GM19240 (cell line): ENCODE measurements at regions not wholly inside any gene's neighbourhood (a gene's known extent, or its start where the extent isn't known, plus 50 kb on each side); places are given as distances from the start of the nearest gene placed in this dataset.
"Not testable (repeated sequence)": the region's sequence is repeated elsewhere in the genome, so short reads cannot be mapped to it uniquely, and the experiment has no call there.

Source experiments
- DNase-seq: peaks from one replicate; pipeline ENCODE4 v3.0.0; 2011; ENCODE audit warnings: low spot score; ENCODE audit not compliant: insufficient read length

GRCh38 chr6:137623293-137623692, 129.1 kb upstream of the OLIG3 start:
- DNase-seq = no peak

DNA sequence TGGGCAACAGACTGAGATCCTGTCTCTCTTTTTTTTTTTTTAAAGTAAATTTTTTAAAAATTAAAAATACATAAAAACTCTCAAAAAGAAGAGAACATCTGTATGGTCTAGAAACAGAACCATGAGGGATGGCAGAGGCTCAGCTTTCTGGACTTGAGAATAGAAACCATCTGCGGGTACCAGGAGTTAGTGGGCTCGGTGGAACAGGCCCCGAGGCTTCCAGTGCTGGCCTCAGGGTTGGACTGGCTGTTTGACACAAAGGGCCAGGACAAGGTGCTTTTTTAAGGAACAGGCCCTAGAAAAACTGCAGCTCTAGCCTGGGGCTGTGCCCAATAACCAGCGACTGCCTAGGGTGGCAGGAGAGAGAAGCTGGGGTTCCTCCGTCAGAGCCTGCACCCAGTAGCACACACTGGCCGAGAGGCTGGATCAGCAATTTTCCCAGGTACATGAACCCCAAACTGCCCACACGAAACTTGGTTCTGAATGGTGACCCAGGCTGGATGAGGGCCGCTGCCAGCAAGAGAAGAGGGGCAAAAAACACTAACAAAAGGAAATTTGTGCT, 131.0 kb upstream of the OLIG3 start:
- DNase-seq = no peak

DNA sequence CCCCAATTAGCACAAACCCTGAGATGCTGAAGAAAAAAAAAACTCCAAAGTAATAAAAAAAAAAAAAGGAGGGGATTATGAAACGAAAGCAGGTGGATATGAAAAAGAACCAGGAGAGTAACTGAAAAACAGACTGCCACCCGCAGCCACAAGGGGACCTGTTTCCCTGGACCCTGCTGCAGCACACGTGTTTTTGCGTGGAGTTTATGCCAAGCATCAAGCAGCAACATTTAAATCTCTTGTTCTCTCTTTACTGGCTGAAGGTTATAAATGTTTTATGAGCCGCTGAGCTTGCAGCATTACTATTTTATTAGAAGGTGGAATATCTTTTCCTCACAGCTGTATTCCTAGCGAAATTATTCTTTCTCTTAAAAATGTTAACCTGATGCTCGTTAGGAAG, 131.6 kb upstream of the OLIG3 start:
- no peak for DNase-seq

DNA sequence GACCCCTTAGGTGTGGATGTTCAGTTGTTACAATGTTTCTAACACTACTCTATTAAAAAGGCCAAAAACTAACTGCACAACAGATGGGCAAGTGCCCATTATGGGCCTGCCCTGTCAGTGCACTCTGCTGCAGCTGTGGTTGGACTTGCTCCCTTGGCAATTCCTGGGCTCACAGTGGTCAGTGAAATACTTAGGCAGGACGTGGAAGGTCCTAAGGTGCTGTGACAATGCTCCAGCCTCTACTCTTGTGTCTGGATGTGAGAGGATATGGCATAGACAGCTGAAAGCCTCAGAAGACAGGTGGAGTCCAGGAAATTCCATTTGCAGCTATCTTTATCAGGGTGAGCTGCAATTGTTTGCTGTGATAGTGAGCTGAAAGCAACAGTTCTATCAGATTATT, 136.5 kb upstream of the OLIG3 start:
- no peak for DNase-seq

- no peak for DNase-seq
Measured at GRCh38 chr6:137631323-137631722, 137.1 kb upstream of the OLIG3 start.

- DNase-seq = not testable (repeated sequence)
Measured at GRCh38 chr6:137634177-137634576, 140.0 kb upstream of the OLIG3 start.

GRCh38 chr6:137637121-137637520, 142.9 kb upstream of the OLIG3 start:
- no peak for DNase-seq

GRCh38 chr6:137638926-137639706, 144.9 kb upstream of the OLIG3 start:
- DNase-seq = no peak

- DNase-seq = no peak
Measured at GRCh38 chr6:137640086-137640485, 145.9 kb upstream of the OLIG3 start.

GRCh38 chr6:137641474-137642077, 147.4 kb upstream of the OLIG3 start:
- no peak for DNase-seq

- not testable (repeated sequence) for DNase-seq
Measured at GRCh38 chr6:137643210-137643609, 149.0 kb upstream of the OLIG3 start.

GRCh38 chr6:137643644-137644043, 149.4 kb upstream of the OLIG3 start:
- DNase-seq = not testable (repeated sequence)

- DNase-seq = no peak
Measured at GRCh38 chr6:137645850-137646249, 151.7 kb upstream of the OLIG3 start.

GRCh38 chr6:137646484-137646883, 152.3 kb upstream of the OLIG3 start:
- no peak for DNase-seq

DNA sequence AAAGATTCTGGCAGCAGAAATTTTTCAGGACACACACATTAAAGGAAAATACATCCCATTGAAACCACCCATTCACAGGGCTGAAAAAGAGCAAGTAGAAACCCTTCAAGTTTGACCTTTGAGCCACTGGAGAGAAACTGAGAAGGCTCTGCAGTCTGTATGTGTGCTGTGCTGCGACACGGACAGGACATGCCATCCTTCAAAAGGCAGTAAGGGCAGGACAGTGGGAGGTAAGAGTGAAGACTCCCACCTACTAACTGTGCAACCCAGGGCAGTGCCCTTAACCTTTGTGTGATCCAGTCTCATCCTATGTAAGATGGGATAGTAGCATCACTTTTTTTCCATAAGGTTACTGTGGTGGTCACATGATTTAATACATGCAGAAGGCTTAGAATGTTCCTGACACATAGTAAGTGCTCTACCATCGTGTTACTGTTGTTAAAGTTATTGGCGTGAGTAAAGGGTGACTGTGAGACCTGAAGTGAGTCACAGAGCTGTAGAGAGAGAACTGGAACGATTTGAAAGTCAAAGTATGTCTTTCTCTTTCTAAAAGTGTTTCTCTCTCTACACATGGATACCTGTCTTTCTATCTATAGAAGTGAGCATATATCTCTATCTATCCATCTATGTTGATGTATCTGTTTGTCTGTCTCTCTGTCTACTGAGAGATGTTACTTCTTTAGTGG, 153.7 kb upstream of the OLIG3 start:
- no peak for DNase-seq

DNA sequence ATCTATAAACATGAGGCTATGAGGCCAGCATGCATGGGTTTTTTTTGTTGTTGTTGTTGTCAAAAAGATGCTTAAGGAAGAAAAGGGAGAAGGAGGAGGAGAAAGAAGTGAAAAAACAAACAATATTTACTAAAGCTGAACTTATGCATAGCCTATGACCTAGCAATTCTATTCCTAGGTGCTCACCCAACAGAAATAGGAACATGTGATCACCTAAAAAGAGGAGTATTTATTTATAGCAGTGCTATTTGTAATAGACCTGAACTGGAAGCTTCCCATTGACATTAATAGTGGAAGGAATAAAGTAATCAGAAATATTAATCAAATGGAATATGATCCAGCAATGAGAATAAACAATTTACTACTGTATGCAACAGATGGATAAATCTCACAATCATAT, 156.5 kb upstream of the OLIG3 start:
- no peak for DNase-seq

GRCh38 chr6:137651178-137651577, 157.0 kb upstream of the OLIG3 start:
- no peak for DNase-seq

DNA sequence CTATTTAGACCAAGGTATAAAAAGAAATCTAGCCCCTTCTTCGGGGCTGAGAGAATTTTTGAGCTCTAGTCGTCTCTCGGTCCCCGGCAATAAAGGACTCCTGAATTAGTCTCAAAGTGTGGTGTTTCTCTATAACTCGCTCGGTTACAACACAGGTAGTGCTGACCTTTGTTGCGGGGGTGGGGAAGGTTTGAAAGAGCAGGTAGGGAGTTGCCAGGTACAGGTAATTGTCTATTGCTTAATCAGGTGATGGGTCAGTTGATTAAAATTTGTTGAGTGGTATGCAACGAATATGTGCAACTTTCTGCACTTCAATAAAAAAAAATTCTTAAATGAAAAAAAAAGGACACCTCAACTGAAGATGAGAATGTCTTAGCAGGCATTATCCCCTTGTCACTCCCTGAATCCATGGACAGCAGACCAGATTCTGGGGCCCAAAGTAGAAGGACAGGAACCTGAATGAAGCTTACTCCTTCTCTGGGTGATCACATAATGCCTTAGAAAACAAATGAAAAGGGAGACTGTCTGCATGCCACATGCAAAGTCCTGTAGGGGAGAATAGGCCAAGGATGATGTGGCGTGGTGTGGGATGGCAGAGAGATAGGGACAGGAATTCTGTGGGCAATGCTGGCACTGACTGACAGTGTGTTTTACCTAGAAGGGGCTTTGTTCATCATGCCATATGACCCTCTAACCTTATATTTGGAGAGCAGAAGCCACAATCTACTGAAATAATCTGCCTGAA, 157.6 kb upstream of the OLIG3 start:
- DNase-seq = no peak

GRCh38 chr6:137652961-137653705, 158.9 kb upstream of the OLIG3 start:
- DNase-seq = no peak

DNA sequence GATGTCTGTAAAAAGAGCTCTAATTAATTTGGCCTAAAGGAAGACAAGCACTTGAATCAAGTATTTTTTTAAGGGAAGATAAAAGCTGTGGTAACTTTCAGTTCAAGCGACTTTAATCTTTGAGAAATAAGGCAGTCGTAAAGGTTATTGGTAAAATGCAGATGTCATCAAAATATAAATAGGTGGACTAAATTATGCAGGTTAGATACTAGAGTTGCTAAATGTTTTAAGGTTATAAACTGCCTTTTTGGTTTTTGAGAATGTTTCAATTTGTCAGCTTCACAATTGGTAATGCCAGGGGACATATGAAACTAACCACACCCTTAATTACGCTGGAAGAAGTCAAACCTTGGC, 159.5 kb upstream of the OLIG3 start:
- no peak for DNase-seq
